Tibial nerve (tissue), 4 donors: ENCODE measurements at regions not wholly inside any gene's neighbourhood (a gene's known extent, or its start where the extent isn't known, plus 50 kb on each side); places are given as distances from the start of the nearest gene placed in this dataset.
A peak's percentile ranks its signal among the peaks of the same experiment; 100 is the strongest.
"Not testable (repeated sequence)": the region's sequence is repeated elsewhere in the genome, so short reads cannot be mapped to it uniquely, and the experiment has no call there.

Experiments used
- DNase-seq, 2 donors: peaks; one replicate each; pipeline ENCODE4 v3.0.0-alpha.2; 2019; ENCODE audit warnings: low spot score in 2 of 2
- H3K27ac ChIP-seq, 4 donors: fragments of 200-600 bp; sonication (generic) in 3 of 4; one replicate each; pipeline ENCODE4 v1.5.1; 2017 to 2019; ENCODE audit warnings: mild to moderate bottlenecking in 1 of 4
- H3K27me3 ChIP-seq, 2 donors: fragments of 200-600 bp; sonication (generic) in 1 of 2; one replicate each; pipeline versions ENCODE4 v1.5.1 to v1.6.0; 2017 to 2019
- H3K36me3 ChIP-seq, 3 donors: fragments of 200-600 bp; sonication (generic); one replicate each; pipeline ENCODE4 v1.5.1; 2018 to 2019
- H3K4me1 ChIP-seq, 4 donors: fragments of 200-600 bp; sonication (generic) in 3 of 4; one replicate each; pipeline ENCODE4 v1.5.1; 2017 to 2019
- H3K4me3 ChIP-seq, 4 donors: fragments of 200-600 bp; sonication (generic) in 3 of 4; one replicate each; pipeline ENCODE4 v1.5.1; 2017 to 2019; ENCODE audit warnings: mild to moderate bottlenecking in 1 of 4, moderate library complexity in 1 of 4
- H3K9me3 ChIP-seq, 4 donors: fragments of 200-600 bp; sonication (generic) in 3 of 4; one replicate each; pipeline ENCODE4 v1.5.1; 2017 to 2019
- CTCF ChIP-seq, 5 experiments: fragments of 200-600 bp in 3 of 5; fragments of 450-650 bp in 2 of 5; sonication (generic) in 3 of 5; IDR thresholded peaks; one replicate each; pipeline ENCODE4 v1.5.1; 2016 to 2019; ENCODE audit warnings: antibody characterized with exemption in 5 of 5, mild to moderate bottlenecking in 3 of 5, moderate library complexity in 2 of 5
- EP300 ChIP-seq, 2 donors: sonication (generic); formaldehyde crosslinking; IDR thresholded peaks; one replicate each; pipeline ENCODE4 v1.6.1; 2017; ENCODE audit warnings: antibody characterized with exemption in 2 of 2, mild to moderate bottlenecking in 1 of 2
- POLR2A ChIP-seq, 2 donors: fragments of 450-650 bp; IDR thresholded peaks; one replicate each; pipeline ENCODE4 v1.6.1; 2017; ENCODE audit warnings: antibody characterized with exemption in 2 of 2, mild to moderate bottlenecking in 2 of 2, moderate library complexity in 2 of 2
- WGBS, 2 donors: methylation state at CpG; one replicate each; pipeline ENCODE4 v1.1.5; 2018; 5-methylcytosine and 5-hydroxymethylcytosine counted together

GRCh38 chr10:42419789-42420188 is 218.6 kb downstream of the ZNF33B start:
- no peaks in the 10 kb centered on the region for H3K4me1 ChIP-seq
- no peak overlapping the region for H3K4me3 ChIP-seq
- no peak for DNase-seq
- TF ChIP-seq CTCF (IDR thresholded peaks at IDR 0.05) = no peak
- no peak for TF ChIP-seq POLR2A (IDR thresholded peaks at IDR 0.05)
- no peak for TF ChIP-seq EP300 (IDR thresholded peaks at IDR 0.05)
- H3K9me3 ChIP-seq = no peaks in the 10 kb centered on the region
- H3K27me3 ChIP-seq = no peaks in the 10 kb centered on the region
- H3K27ac ChIP-seq = no peak overlapping the region
- WGBS, 2 donors = 36 to 40% methylated on average over 2 of the region's 2 CpGs
- H3K36me3 ChIP-seq = no peaks in the 10 kb centered on the region

DNA sequence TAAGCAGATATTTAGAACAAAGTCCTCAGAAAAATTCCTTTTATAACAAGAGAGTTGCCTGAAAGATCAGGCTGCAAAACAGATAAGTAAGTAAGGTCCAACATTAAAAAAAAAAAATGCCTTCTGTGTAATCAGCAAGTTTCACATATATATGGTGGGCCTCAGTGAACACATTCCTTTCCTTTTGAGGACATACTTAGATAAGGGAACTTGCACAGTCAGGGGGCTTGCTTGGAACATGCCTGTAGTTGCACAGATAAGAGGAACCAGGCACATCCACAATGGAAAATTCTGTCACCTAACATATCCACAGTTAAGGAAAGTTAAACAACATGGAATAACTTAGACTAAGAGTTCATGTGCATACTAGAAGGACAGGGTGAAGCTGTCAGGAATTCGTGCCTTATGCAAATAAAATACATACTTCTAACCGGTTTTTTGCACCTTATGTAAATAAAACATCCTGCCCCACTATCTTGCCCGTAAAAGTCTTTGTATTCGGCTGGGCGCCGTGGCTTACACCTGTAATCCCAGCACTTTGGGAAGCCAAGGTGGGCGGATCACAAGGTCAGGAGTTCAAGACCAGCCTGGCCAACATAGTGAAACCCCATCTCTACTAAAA is 257.3 kb downstream of the ZNF33B start:
- no peak for DNase-seq
- Histone ChIP-seq H3K36me3 (no peaks in the 10 kb centered on the region), H3K9me3 (no peaks in the 10 kb centered on the region), H3K27ac (no peak overlapping the region), H3K4me1 (no peaks in the 10 kb centered on the region), H3K4me3 (no peak overlapping the region), H3K27me3 (no peaks in the 10 kb centered on the region)
- TF ChIP-seq POLR2A (IDR thresholded peaks at IDR 0.05) (no peak), EP300 (IDR thresholded peaks at IDR 0.05) (no peak), CTCF (IDR thresholded peaks at IDR 0.05) (no peak)
- WGBS, 2 donors = 89 to 91% methylated on average over 7 of the region's 7 CpGs

- Histone ChIP-seq H3K4me1 (peaks cover 0 to 3% (median 0%) of the 10 kb centered on the region in 4 donors), H3K27me3 (no peaks in the 10 kb centered on the region), H3K27ac (peak overlapping the region in 1 of 4 donors; percentile 70), H3K4me3 (peak overlapping the region in 3 of 4 donors; percentile 44 to 67 (median 46)), H3K36me3 (peaks cover 0 to 5% (median 0%) of the 10 kb centered on the region in 3 donors), H3K9me3 (no peaks in the 10 kb centered on the region)
- WGBS, 2 donors = 13 to 31% methylated on average over 28 to 32 of the region's 33 CpGs
- peak in 1 of 2 donors; percentile 41 for TF ChIP-seq EP300 (IDR thresholded peaks at IDR 0.05)
- TF ChIP-seq CTCF (IDR thresholded peaks at IDR 0.05) = no peak
- TF ChIP-seq POLR2A (IDR thresholded peaks at IDR 0.05) = peak in 1 of 2 donors; percentile 52
- DNase-seq = peak; percentile 65 to 82
These were observed 270.7 kb downstream of the ZNF33B start for GRCh38 chr10:42367532-42368230.

DNA sequence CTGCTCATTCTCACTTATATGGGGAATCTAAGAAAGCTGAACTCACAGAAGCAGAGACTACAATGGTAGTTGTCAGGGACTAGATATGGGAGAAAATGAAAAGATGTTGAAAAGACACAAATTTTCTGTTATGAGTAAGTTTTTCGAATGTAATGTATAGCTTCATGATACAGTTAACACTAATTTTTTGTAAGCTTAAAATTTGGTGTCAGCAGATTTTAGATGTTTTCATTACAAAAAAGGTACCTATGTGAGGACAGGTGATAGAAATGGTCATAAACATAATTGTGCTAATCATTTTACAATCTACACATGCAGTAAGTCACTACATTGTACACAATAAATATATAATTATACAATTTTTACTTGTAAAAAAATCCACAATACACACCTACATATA is 286.6 kb downstream of the ZNF33B start:
- Histone ChIP-seq H3K4me3 (no peak overlapping the region), H3K9me3 (peaks cover 0 to 49% (median 5%) of the 10 kb centered on the region in 4 donors), H3K36me3 (peaks cover 0 to 14% (median 0%) of the 10 kb centered on the region in 3 donors), H3K27ac (no peak overlapping the region), H3K4me1 (no peaks in the 10 kb centered on the region), H3K27me3 (no peaks in the 10 kb centered on the region)
- no peak for DNase-seq
- no peak for TF ChIP-seq CTCF (IDR thresholded peaks at IDR 0.05)
- no peak for TF ChIP-seq EP300 (IDR thresholded peaks at IDR 0.05)
- no peak for TF ChIP-seq POLR2A (IDR thresholded peaks at IDR 0.05)
- WGBS, 2 donors = 77 to 89% methylated on average over 1 of the region's 1 CpG

DNA sequence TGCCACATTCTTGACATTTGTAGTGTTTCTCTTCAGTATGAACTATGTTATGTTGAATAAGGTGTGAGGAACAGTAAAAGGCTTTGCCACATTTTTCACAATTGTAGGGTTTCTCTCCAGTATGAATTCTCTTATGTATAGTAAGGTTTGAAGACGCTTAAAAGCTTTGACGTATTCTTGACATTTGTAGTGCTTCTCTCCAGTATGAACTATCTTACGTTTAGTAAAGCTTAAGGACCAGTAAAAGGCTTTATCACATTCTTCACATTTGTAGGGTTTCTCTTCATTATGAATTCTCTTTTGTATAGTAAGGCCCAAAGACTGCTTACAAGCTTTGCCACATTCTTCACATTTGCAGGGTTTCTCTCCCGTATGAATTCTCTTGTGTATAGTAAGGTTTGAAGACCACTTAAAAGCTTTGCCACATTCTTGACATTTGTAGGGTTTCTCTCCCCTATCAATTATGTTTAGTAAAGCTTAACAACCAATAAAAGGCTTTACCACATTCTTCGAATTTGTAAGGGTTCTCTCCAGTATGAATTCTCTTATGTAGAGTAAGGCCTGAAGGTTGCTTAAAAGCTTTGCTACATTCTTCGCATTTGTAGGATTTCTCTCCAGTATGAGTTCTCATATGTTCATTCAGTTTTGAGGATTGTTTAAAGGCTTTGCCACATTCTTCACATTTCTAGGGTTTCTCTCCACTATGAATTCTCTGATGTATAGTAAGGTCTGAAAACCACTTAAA is 301.6 kb downstream of the ZNF33B start:
- H3K27ac ChIP-seq, H3K4me3 ChIP-seq, H3K4me1 ChIP-seq, DNase-seq, H3K27me3 ChIP-seq: not testable (repeated sequence)
- H3K9me3 ChIP-seq = peaks cover 0 to 97% (median 26%) of the 10 kb centered on the region in 4 donors
- 88 to 93% methylated on average over 6 of the region's 6 CpGs for whole genome bisulfite sequencing, 2 donors
- peaks cover 0 to 21% (median 0%) of the 10 kb centered on the region in 3 donors for H3K36me3 ChIP-seq

DNA sequence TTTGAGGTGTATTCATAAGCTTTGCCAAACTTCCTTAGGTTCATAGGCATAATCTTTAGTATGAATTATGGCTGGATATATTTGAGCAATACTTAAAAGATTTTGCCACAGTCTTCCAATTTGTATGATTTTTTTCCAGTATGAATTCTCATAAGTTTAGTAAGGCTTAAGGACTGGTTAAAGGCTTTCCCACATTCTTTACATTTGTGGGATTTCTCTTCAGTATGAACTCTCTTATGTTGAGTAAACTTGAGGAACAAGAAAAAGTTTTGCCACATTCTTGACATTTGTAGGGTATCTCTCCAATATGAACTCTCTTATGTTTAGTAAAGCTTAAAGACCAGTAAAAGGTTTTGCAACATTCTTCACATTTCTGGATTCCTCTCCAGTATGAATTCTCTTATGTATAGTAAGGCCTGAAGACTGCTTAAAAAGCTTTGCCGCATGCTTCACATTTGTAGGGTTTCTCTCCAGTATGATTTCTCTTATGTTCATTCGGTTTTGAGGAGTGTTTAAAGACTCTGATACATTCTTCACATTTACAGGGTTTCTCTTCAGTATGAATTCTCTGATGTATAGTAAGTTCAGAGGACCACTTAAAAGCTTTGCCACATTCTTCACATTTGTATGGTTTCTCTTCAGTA is 302.6 kb downstream of the ZNF33B start:
- 69 to 90% methylated on average over 2 of the region's 2 CpGs for WGBS, 2 donors
- not testable (repeated sequence) for DNase-seq, H3K4me1 ChIP-seq, H3K4me3 ChIP-seq, H3K27me3 ChIP-seq, H3K27ac ChIP-seq
- Histone ChIP-seq H3K36me3 (peaks cover 0 to 21% (median 0%) of the 10 kb centered on the region in 3 donors), H3K9me3 (peaks cover 0 to 97% (median 27%) of the 10 kb centered on the region in 4 donors)
